ENCODE measurements at regions not wholly inside any gene's neighbourhood (a gene's known extent, or its start where the extent isn't known, plus 50 kb on each side); places are given as distances from the start of the nearest gene placed in this dataset.
A peak's percentile ranks its signal among the peaks of the same experiment; 100 is the strongest.
"Not testable (repeated sequence)": the region's sequence is repeated elsewhere in the genome, so short reads cannot be mapped to it uniquely, and the experiment has no call there.

GRCh38 chr10:10701084-10701611 lies 316.5 kb upstream of the CELF2 start:
- no peak for DNase-seq
- no peak overlapping the region for H3K4me3 ChIP-seq
- H3K9me3 ChIP-seq, result no peaks in the 10 kb centered on the region
- no peaks in the 10 kb centered on the region for H3K27me3 ChIP-seq
- no peaks in the 10 kb centered on the region for H3K36me3 ChIP-seq

GRCh38 chr10:10702211-10702610 lies 315.5 kb upstream of the CELF2 start:
- Histone ChIP-seq H3K36me3 (no peaks in the 10 kb centered on the region), H3K4me3 (no peak overlapping the region), H3K27me3 (no peaks in the 10 kb centered on the region), H3K9me3 (no peaks in the 10 kb centered on the region)
- DNase-seq, result no peak

GRCh38 chr10:10703382-10703781 lies 314.3 kb upstream of the CELF2 start:
- Histone ChIP-seq H3K9me3 (no peaks in the 10 kb centered on the region), H3K36me3 (no peaks in the 10 kb centered on the region), H3K4me3 (no peak overlapping the region), H3K27me3 (no peaks in the 10 kb centered on the region)
- DNase-seq, result no peak

- no peaks in the 10 kb centered on the region for H3K27me3 ChIP-seq
- no peaks in the 10 kb centered on the region for H3K9me3 ChIP-seq
- H3K36me3 ChIP-seq, result no peaks in the 10 kb centered on the region
- H3K4me3 ChIP-seq, result no peak overlapping the region
- DNase-seq, result no peak
Measured at GRCh38 chr10:10712155-10712704, 305.4 kb upstream of the CELF2 start.

GRCh38 chr10:10714327-10714726 lies 303.3 kb upstream of the CELF2 start:
- H3K27me3 ChIP-seq, result no peaks in the 10 kb centered on the region
- no peaks in the 10 kb centered on the region for H3K36me3 ChIP-seq
- DNase-seq, result no peak
- no peaks in the 10 kb centered on the region for H3K9me3 ChIP-seq
- no peak overlapping the region for H3K4me3 ChIP-seq

GRCh38 chr10:10716972-10717371 lies 300.7 kb upstream of the CELF2 start:
- DNase-seq, result no peak
- Histone ChIP-seq H3K4me3 (no peak overlapping the region), H3K36me3 (no peaks in the 10 kb centered on the region), H3K9me3 (no peaks in the 10 kb centered on the region), H3K27me3 (no peaks in the 10 kb centered on the region)

GRCh38 chr10:10722422-10722821 lies 295.2 kb upstream of the CELF2 start:
- no peak for DNase-seq
- no peak overlapping the region for H3K4me3 ChIP-seq
- no peaks in the 10 kb centered on the region for H3K27me3 ChIP-seq
- H3K36me3 ChIP-seq, result no peaks in the 10 kb centered on the region
- H3K9me3 ChIP-seq, result no peaks in the 10 kb centered on the region

GRCh38 chr10:10725196-10725595 lies 292.5 kb upstream of the CELF2 start:
- no peak overlapping the region for H3K4me3 ChIP-seq
- no peak for DNase-seq
- H3K9me3 ChIP-seq, result no peaks in the 10 kb centered on the region
- no peaks in the 10 kb centered on the region for H3K27me3 ChIP-seq
- no peaks in the 10 kb centered on the region for H3K36me3 ChIP-seq

- Histone ChIP-seq H3K9me3 (no peaks in the 10 kb centered on the region), H3K27me3 (no peaks in the 10 kb centered on the region), H3K4me3 (no peak overlapping the region), H3K36me3 (no peaks in the 10 kb centered on the region)
- no peak for DNase-seq
Measured at GRCh38 chr10:10726101-10726500, 291.6 kb upstream of the CELF2 start.

GRCh38 chr10:10727411-10727810 lies 290.3 kb upstream of the CELF2 start:
- DNase-seq, H3K9me3 ChIP-seq, H3K27me3 ChIP-seq, H3K4me3 ChIP-seq, H3K36me3 ChIP-seq: not testable (repeated sequence)

GRCh38 chr10:10727812-10728211 lies 289.9 kb upstream of the CELF2 start:
- Histone ChIP-seq H3K4me3 (no peak overlapping the region), H3K27me3 (no peaks in the 10 kb centered on the region), H3K36me3 (no peaks in the 10 kb centered on the region), H3K9me3 (no peaks in the 10 kb centered on the region)
- no peak for DNase-seq

GRCh38 chr10:10730471-10731043 lies 287.1 kb upstream of the CELF2 start:
- Histone ChIP-seq H3K4me3 (no peak overlapping the region), H3K36me3 (no peaks in the 10 kb centered on the region), H3K27me3 (no peaks in the 10 kb centered on the region), H3K9me3 (no peaks in the 10 kb centered on the region)
- no peak for DNase-seq

- Histone ChIP-seq H3K4me3 (no peak overlapping the region), H3K27me3 (no peaks in the 10 kb centered on the region), H3K36me3 (no peaks in the 10 kb centered on the region)
Measured at GRCh38 chr10:10731366-10731765, 286.3 kb upstream of the CELF2 start.

GRCh38 chr10:10734356-10735064 lies 283.2 kb upstream of the CELF2 start:
- DNase-seq, result no peak
- Histone ChIP-seq H3K27me3 (no peaks in the 10 kb centered on the region), H3K9me3 (no peaks in the 10 kb centered on the region), H3K4me3 (no peak overlapping the region), H3K36me3 (no peaks in the 10 kb centered on the region)

More at GRCh38 chr10:10731366-10731765, 286.3 kb upstream of the CELF2 start:
- no peak for DNase-seq
- H3K9me3 ChIP-seq, result no peaks in the 10 kb centered on the region

GRCh38 chr10:10745291-10745690 lies 272.4 kb upstream of the CELF2 start:
- peaks cover 10% of the 10 kb centered on the region for H3K9me3 ChIP-seq
- no peaks in the 10 kb centered on the region for H3K27me3 ChIP-seq
- no peak overlapping the region for H3K4me3 ChIP-seq
- no peaks in the 10 kb centered on the region for H3K36me3 ChIP-seq
- DNase-seq, result no peak

- Histone ChIP-seq H3K9me3 (no peaks in the 10 kb centered on the region), H3K36me3 (no peaks in the 10 kb centered on the region), H3K27me3 (no peaks in the 10 kb centered on the region), H3K4me3 (no peak overlapping the region)
- DNase-seq, result no peak
Measured at GRCh38 chr10:10755490-10755889, 262.2 kb upstream of the CELF2 start.

GRCh38 chr10:10758306-10758705 lies 259.4 kb upstream of the CELF2 start:
- no peaks in the 10 kb centered on the region for H3K9me3 ChIP-seq
- no peaks in the 10 kb centered on the region for H3K27me3 ChIP-seq
- H3K4me3 ChIP-seq, result no peak overlapping the region
- no peaks in the 10 kb centered on the region for H3K36me3 ChIP-seq
- DNase-seq, result peak; percentile 13

- not testable (repeated sequence) for H3K36me3 ChIP-seq, H3K27me3 ChIP-seq, DNase-seq, H3K9me3 ChIP-seq, H3K4me3 ChIP-seq
Measured at GRCh38 chr10:10759806-10760205, 257.9 kb upstream of the CELF2 start.
